MM.1S (cell line): ENCODE measurements at regions not wholly inside any gene's neighbourhood (a gene's known extent, or its start where the extent isn't known, plus 50 kb on each side); places are given as distances from the start of the nearest gene placed in this dataset.

Source experiments
- CTCF ChIP-seq: fragments of 300-600 bp; sonication (generic); IDR thresholded peaks from 2 replicates; pipeline ENCODE4 v1.5.1; 2016; ENCODE audit warnings: antibody characterized with exemption, low read length, mixed read lengths
- EZH2 ChIP-seq: fragments of 300-600 bp; sonication (generic); optimal IDR thresholded peaks from 2 replicates; pipeline ENCODE3; 2017; ENCODE audit warnings: low read depth, mild to moderate bottlenecking, antibody characterized with exemption, low read length, mixed read lengths
- EZH2phosphoT487 ChIP-seq: fragments of 300-600 bp; sonication (generic); IDR thresholded peaks from 2 replicates; pipeline ENCODE4 v1.6.1; 2018; ENCODE audit warnings: antibody characterized with exemption, low read length

GRCh38 chr1:30386156-30386926 lies 337.0 kb downstream of the MATN1 start:
- TF ChIP-seq CTCF (no peak), EZH2 (no peak), EZH2phosphoT487 (no peak)
